Esophagus squamous epithelium (tissue), 5 donors: ENCODE measurements at regions not wholly inside any gene's neighbourhood (a gene's known extent, or its start where the extent isn't known, plus 50 kb on each side); places are given as distances from the start of the nearest gene placed in this dataset.
"Not testable (repeated sequence)": the region's sequence is repeated elsewhere in the genome, so short reads cannot be mapped to it uniquely, and the experiment has no call there.

Experiments used
- DNase-seq: peaks from one replicate; lab custom pipeline; 2025; lab: John Stamatoyannopoulos, UW
- H3K27ac ChIP-seq, 4 donors: fragments of 200-600 bp; sonication (generic); one replicate each; pipeline ENCODE4 v1.5.1; 2016 to 2019; ENCODE audit warnings: mild to moderate bottlenecking in 1 of 4
- H3K27me3 ChIP-seq, 4 donors: fragments of 200-600 bp; sonication (generic); 1 replicate in 3 of 4; 2 replicates in 1 of 4; pipeline versions ENCODE4 v1.5.1 to v1.6.0; 2017 to 2021; ENCODE audit warnings: antibody characterized with exemption in 1 of 4
- H3K36me3 ChIP-seq, 3 donors: fragments of 200-600 bp; sonication (generic); one replicate each; pipeline ENCODE4 v1.5.1; 2016 to 2019
- H3K4me1 ChIP-seq, 3 donors: fragments of 200-600 bp; sonication (generic); one replicate each; pipeline ENCODE4 v1.5.1; 2017 to 2019
- H3K4me3 ChIP-seq, 4 donors: fragments of 200-600 bp; sonication (generic); 1 replicate in 3 of 4; 2 replicates in 1 of 4; pipeline ENCODE4 v1.5.1; 2016 to 2019; ENCODE audit warnings: mild to moderate bottlenecking in 2 of 4, moderate library complexity in 1 of 4
- H3K9me3 ChIP-seq, 3 donors: fragments of 200-600 bp; sonication (generic); one replicate each; pipeline ENCODE4 v1.5.1; 2016 to 2019
- CTCF ChIP-seq, 6 experiments: fragments of 450-650 bp in 4 of 6; fragments of 200-600 bp in 2 of 6; sonication (generic) in 2 of 6; IDR thresholded peaks; one replicate each; pipeline ENCODE4 v1.5.1; 2016 to 2019; ENCODE audit warnings: antibody characterized with exemption in 6 of 6, mild to moderate bottlenecking in 4 of 6, moderate library complexity in 4 of 6
- WGBS, 2 donors: methylation state at CpG; one replicate each; pipeline ENCODE4 v1.1.5; 2018; 5-methylcytosine and 5-hydroxymethylcytosine counted together
- intact Hi-C: fragments of 100-400 bp; cut with DNase I; formaldehyde crosslinking; loops from one replicate; pipeline ENCODE4 v1.15.0; 2022
- small RNA-seq, 4 donors: library from RNA; depleted of rRNA; stranded (forward); fragments of <200 nt; gene quantifications; one replicate each; pipeline ENCODE3, GENCODE V24; 2016
- donor health status: DM: yes; HTN: yes; CAD: no.

- H3K4me1 ChIP-seq, DNase-seq, H3K9me3 ChIP-seq, H3K36me3 ChIP-seq, H3K27me3 ChIP-seq, H3K27ac ChIP-seq, intact Hi-C loops, H3K4me3 ChIP-seq: not testable (repeated sequence)
- 60 to 100% methylated on average over 1 of the region's 1 CpG for WGBS, 2 donors
These were observed 50.7 kb downstream of the PPIAL4D start for GRCh38 chr1:145191272-145191675.

GRCh38 chr1:145189543-145190030, 52.4 kb downstream of the PPIAL4D start:
- H3K4me1 ChIP-seq, H3K27me3 ChIP-seq, intact Hi-C loops, H3K9me3 ChIP-seq, H3K4me3 ChIP-seq, DNase-seq, H3K36me3 ChIP-seq: not testable (repeated sequence)
- 14% methylated on average over 1 of the region's 4 CpGs; no CpG with 5 or more reads in 1 of the 2 donors for WGBS, 2 donors
- peak overlapping the region; percentile 21 to 70 (median 56) for H3K27ac ChIP-seq

- H3K4me1 ChIP-seq, H3K27me3 ChIP-seq, DNase-seq, H3K9me3 ChIP-seq, H3K36me3 ChIP-seq, intact Hi-C loops, H3K4me3 ChIP-seq: not testable (repeated sequence)
- WGBS, 2 donors = 27 to 34% methylated on average over 5 of the region's 8 CpGs
- H3K27ac ChIP-seq = peak overlapping the region; percentile 21 to 70 (median 56)
These were observed 53.0 kb downstream of the PPIAL4D start for GRCh38 chr1:145188869-145189542.

- H3K9me3 ChIP-seq, intact Hi-C loops, H3K4me1 ChIP-seq, DNase-seq, H3K4me3 ChIP-seq, H3K27ac ChIP-seq, H3K27me3 ChIP-seq, H3K36me3 ChIP-seq: not testable (repeated sequence)
- peak in 4 of 6 experiments; percentile 9 to 44 (median 20) for TF ChIP-seq CTCF (IDR thresholded peaks at IDR 0.05)
- 47 to 80% methylated on average over 1 to 3 of the region's 5 CpGs for WGBS, 2 donors
These were observed 59.2 kb downstream of the PPIAL4D start for GRCh38 chr1:145182606-145183413.

- H3K4me1 ChIP-seq, H3K27ac ChIP-seq, H3K27me3 ChIP-seq, H3K36me3 ChIP-seq, H3K4me3 ChIP-seq, DNase-seq, intact Hi-C loops, H3K9me3 ChIP-seq: not testable (repeated sequence)
- WGBS, 2 donors = 87% methylated on average over 3 of the region's 11 CpGs; no CpG with 5 or more reads in 1 of the 2 donors
These were observed 65.6 kb downstream of the PPIAL4D start for GRCh38 chr1:145176285-145176925.

GRCh38 chr1:145174377-145174776, 67.6 kb downstream of the PPIAL4D start:
- intact Hi-C loops, H3K4me1 ChIP-seq, H3K9me3 ChIP-seq, H3K36me3 ChIP-seq, H3K27ac ChIP-seq, H3K4me3 ChIP-seq, DNase-seq, H3K27me3 ChIP-seq: not testable (repeated sequence)
- no CpG with 5 or more reads among the region's 3 CpGs for WGBS, 2 donors

GRCh38 chr1:145168220-145168848, 72.6 kb downstream of the FAM72D start:
- H3K36me3 ChIP-seq, intact Hi-C loops, DNase-seq, H3K4me1 ChIP-seq, H3K27ac ChIP-seq, H3K9me3 ChIP-seq, H3K4me3 ChIP-seq: not testable (repeated sequence)
- H3K27me3 ChIP-seq = peaks cover 0 to 13% (median 0%) of the 10 kb centered on the region in 4 donors
- no CpG with 5 or more reads among the region's 37 CpGs for WGBS, 2 donors

- H3K27ac ChIP-seq, H3K9me3 ChIP-seq, intact Hi-C loops, H3K4me3 ChIP-seq, H3K4me1 ChIP-seq, H3K36me3 ChIP-seq, DNase-seq: not testable (repeated sequence)
- H3K27me3 ChIP-seq = peaks cover 0 to 10% (median 0%) of the 10 kb centered on the region in 4 donors
- WGBS, 2 donors = no CpG with 5 or more reads among the region's 3 CpGs
These were observed 68.6 kb downstream of the FAM72D start for GRCh38 chr1:145164360-145164759.

Small RNAs in the stretch of these regions (small RNA-seq; reads per million reads assigned to genes)
- gene RF00003 = 0 to 0.53 (median 0.14) reads per million in 4 donors
